MM.1S (cell line): ENCODE measurements at regions not wholly inside any gene's neighbourhood (a gene's known extent, or its start where the extent isn't known, plus 50 kb on each side); places are given as distances from the start of the nearest gene placed in this dataset.

Experiments used
- DNase-seq: peaks from one replicate; pipeline ENCODE4 v3.0.0-alpha.2; 2015
- H2AFZ ChIP-seq: fragments of 300-600 bp; sonication (generic); 2 replicates; pipeline ENCODE4 v1.6.0; 2016; ENCODE audit warnings: antibody characterized with exemption, low read length
- H3F3A ChIP-seq: fragments of 300-600 bp; sonication (generic); 2 replicates; pipeline ENCODE4 v1.6.1; 2016; ENCODE audit warnings: mild to moderate bottlenecking, antibody characterized with exemption, low read length, moderate library complexity, mixed read lengths; ENCODE audit not compliant: insufficient read depth
- H3K27ac ChIP-seq: fragments of 300-600 bp; sonication (generic); 2 replicates; pipeline ENCODE4 v1.5.1; 2016; ENCODE audit warnings: mild to moderate bottlenecking, low read length
- H3K27me3 ChIP-seq: fragments of 300-600 bp; sonication (generic); replicated peaks from 2 replicates; pipeline ENCODE4 v1.6.0; 2016; ENCODE audit warnings: low read length; ENCODE audit not compliant: insufficient read depth
- H3K36me3 ChIP-seq: fragments of 300-600 bp; sonication (generic); replicated peaks from 2 replicates; pipeline ENCODE4 v1.6.1; 2016; ENCODE audit warnings: mild to moderate bottlenecking, low read length, mixed read lengths; ENCODE audit not compliant: insufficient read depth
- H3K4me1 ChIP-seq: fragments of 300-600 bp; sonication (generic); 2 replicates; pipeline ENCODE4 v1.6.1; 2016; ENCODE audit warnings: low read length, mixed read lengths
- H3K4me2 ChIP-seq: fragments of 300-600 bp; sonication (generic); 2 replicates; pipeline ENCODE4 v1.6.0; 2016; ENCODE audit warnings: low read depth, low read length
- H3K4me3 ChIP-seq: fragments of 300-600 bp; sonication (generic); 2 replicates; pipeline ENCODE4 v1.5.1; 2016; ENCODE audit warnings: low read length, mixed read lengths
- H3K79me2 ChIP-seq: fragments of 300-600 bp; sonication (generic); 2 replicates; pipeline ENCODE4 v1.6.1; 2016; ENCODE audit warnings: mixed run types, low read length, mixed read lengths
- H3K9ac ChIP-seq: fragments of 300-600 bp; sonication (generic); 2 replicates; pipeline ENCODE4 v1.6.1; 2016; ENCODE audit warnings: low read length, mixed read lengths
- H3K9me2 ChIP-seq: fragments of 300-600 bp; sonication (generic); replicated peaks from 2 replicates; pipeline ENCODE4 v1.6.1; 2016; ENCODE audit warnings: mild to moderate bottlenecking, low read length, mixed read lengths; ENCODE audit not compliant: insufficient read depth
- H3K9me3 ChIP-seq: fragments of 300-600 bp; sonication (generic); replicated peaks from 2 replicates; pipeline ENCODE4 v1.6.1; 2016; ENCODE audit warnings: mild to moderate bottlenecking, low read length, mixed read lengths; ENCODE audit not compliant: insufficient read depth
- H4K20me1 ChIP-seq: fragments of 300-600 bp; sonication (generic); 2 replicates; pipeline ENCODE4 v1.6.1; 2016; ENCODE audit warnings: mild to moderate bottlenecking, low read length, moderate library complexity, mixed read lengths; ENCODE audit not compliant: insufficient read depth
- CTCF ChIP-seq: fragments of 300-600 bp; sonication (generic); IDR thresholded peaks from 2 replicates; pipeline ENCODE4 v1.5.1; 2016; ENCODE audit warnings: antibody characterized with exemption, low read length, mixed read lengths
- EZH2 ChIP-seq: fragments of 300-600 bp; sonication (generic); optimal IDR thresholded peaks from 2 replicates; pipeline ENCODE3; 2017; ENCODE audit warnings: low read depth, mild to moderate bottlenecking, antibody characterized with exemption, low read length, mixed read lengths
- EZH2phosphoT487 ChIP-seq: fragments of 300-600 bp; sonication (generic); IDR thresholded peaks from 2 replicates; pipeline ENCODE4 v1.6.1; 2018; ENCODE audit warnings: antibody characterized with exemption, low read length

DNA sequence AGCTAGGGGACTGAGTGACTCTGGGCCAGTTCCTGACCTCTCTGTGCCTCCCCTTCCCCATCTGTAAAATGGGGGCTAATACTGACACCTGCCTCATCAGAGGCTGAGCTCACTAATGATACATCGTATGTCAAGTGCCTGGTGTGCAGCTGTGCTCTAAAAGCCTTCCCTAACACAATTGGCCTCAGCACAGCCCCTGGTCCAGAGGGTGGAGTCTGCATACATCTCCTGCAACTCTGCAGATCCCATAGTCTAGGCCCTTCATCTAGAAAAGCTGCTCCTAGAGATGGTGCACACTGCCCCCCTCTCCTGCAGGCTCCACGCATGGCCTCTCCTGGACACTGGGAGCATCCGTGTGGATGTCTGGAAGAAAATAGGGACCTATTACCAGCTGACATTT is 255.0 kb downstream of the RPS24 start:
- Histone ChIP-seq H3K27ac (no peak overlapping the region), H3K36me3 (no peaks in the 10 kb centered on the region), H3K27me3 (no peaks in the 10 kb centered on the region), H3K9me2 (no peaks in the 10 kb centered on the region), H2AFZ (no peak overlapping the region), H4K20me1 (no peaks in the 10 kb centered on the region), H3K4me2 (no peak overlapping the region), H3K79me2 (no peaks in the 10 kb centered on the region), H3K4me1 (no peaks in the 10 kb centered on the region), H3K4me3 (no peak overlapping the region), H3K9ac (no peak overlapping the region), H3F3A (no peaks in the 10 kb centered on the region), H3K9me3 (no peaks in the 10 kb centered on the region)
- no peak for TF ChIP-seq EZH2
- TF ChIP-seq CTCF, result no peak
- TF ChIP-seq EZH2phosphoT487, result no peak
- no peak for DNase-seq

DNA sequence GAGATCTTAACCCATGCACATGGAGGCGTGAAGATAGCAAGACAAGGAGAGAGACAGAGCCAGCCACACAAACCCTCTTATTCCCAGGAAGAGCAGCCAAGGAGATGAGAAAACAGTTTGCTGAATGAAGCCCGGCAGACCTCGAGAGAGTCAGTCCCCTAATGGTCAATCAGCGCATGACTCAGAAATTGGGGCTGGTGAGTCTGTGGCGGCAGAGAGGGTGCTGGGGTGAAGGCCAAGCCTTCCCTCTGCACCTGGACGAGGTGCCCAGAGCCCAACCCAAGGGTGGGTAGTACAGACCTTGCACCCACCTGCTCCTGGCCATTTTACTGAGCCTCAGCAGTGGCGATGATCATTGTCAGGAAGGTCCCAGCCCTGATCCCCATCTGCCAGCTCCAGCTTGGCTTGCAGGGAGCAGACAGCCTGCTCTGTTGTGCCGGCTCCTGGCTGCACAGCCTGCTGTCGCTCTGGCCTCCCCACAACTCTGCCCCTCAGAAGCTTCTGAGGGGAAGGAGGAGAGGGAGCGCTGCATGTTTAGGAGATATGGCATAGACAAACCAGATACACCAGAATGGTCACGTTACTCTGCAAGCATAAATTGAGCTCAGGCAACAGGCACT is 256.6 kb downstream of the RPS24 start:
- no peak for DNase-seq
- no peak for TF ChIP-seq CTCF
- TF ChIP-seq EZH2, result no peak
- TF ChIP-seq EZH2phosphoT487, result no peak
- no peaks in the 10 kb centered on the region for H3K36me3 ChIP-seq
- H3F3A ChIP-seq, result no peaks in the 10 kb centered on the region
- no peak overlapping the region for H3K27ac ChIP-seq
- H3K4me2 ChIP-seq, result no peak overlapping the region
- no peaks in the 10 kb centered on the region for H3K79me2 ChIP-seq
- H3K4me1 ChIP-seq, result no peaks in the 10 kb centered on the region
- H3K27me3 ChIP-seq, result no peaks in the 10 kb centered on the region
- no peak overlapping the region for H3K4me3 ChIP-seq
- no peaks in the 10 kb centered on the region for H3K9me2 ChIP-seq
- no peaks in the 10 kb centered on the region for H3K9me3 ChIP-seq
- H3K9ac ChIP-seq, result no peak overlapping the region
- H4K20me1 ChIP-seq, result no peaks in the 10 kb centered on the region
- no peak overlapping the region for H2AFZ ChIP-seq

DNA sequence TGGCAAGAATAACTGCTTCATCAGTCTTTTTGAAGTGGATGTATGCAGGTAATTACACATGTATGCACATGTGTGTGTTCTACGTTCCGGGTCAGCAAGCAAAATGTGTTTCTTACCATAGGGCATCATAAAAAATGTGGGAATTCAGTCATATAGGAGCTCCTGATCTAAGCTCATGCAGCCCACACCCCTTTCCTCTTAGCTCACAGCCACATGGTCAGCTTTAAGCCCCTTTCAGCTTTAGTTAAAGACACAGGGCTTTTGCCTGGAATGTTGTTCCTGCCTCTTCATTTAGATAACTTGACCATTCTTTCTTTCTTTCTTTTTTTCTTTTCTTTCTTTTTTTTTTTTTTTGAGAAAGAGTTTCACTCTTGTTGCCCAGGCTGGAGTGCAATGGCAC is 258.1 kb downstream of the RPS24 start:
- Histone ChIP-seq H2AFZ (no peak overlapping the region), H3F3A (no peaks in the 10 kb centered on the region), H3K9me3 (no peaks in the 10 kb centered on the region), H3K79me2 (no peaks in the 10 kb centered on the region), H3K9ac (no peak overlapping the region), H3K27ac (no peak overlapping the region), H4K20me1 (no peaks in the 10 kb centered on the region), H3K36me3 (no peaks in the 10 kb centered on the region), H3K4me1 (no peaks in the 10 kb centered on the region), H3K9me2 (no peaks in the 10 kb centered on the region), H3K4me2 (no peak overlapping the region), H3K4me3 (no peak overlapping the region), H3K27me3 (no peaks in the 10 kb centered on the region)
- DNase-seq, result no peak
- TF ChIP-seq CTCF (no peak), EZH2 (no peak), EZH2phosphoT487 (no peak)
